Stimulated activated CD8-positive, alpha-beta memory T cell treated with anti-CD3 and anti-CD28 coated beads, Interleukin-7, amount 100 ng/mL, for 4 hours (primary cell): ENCODE measurements at regions not wholly inside any gene's neighbourhood (a gene's known extent, or its start where the extent isn't known, plus 50 kb on each side); places are given as distances from the start of the nearest gene placed in this dataset.

ENCODE experiments used
- DNase-seq, 2 donors: peaks; one replicate each; pipeline ENCODE4 v3.0.0-alpha.2; 2020; ENCODE audit warnings: low read depth in 2 of 2

GRCh38 chr5:92994392-92994791, 586.6 kb downstream of the NR2F1-AS1 start:
- no peak for DNase-seq

GRCh38 chr5:92992073-92992472, 588.9 kb downstream of the NR2F1-AS1 start:
- no peak for DNase-seq

- DNase-seq, result no peak
Measured at GRCh38 chr5:92991581-92992067, 589.4 kb downstream of the NR2F1-AS1 start.

- DNase-seq, result no peak
Measured at GRCh38 chr5:92990771-92991170, 590.2 kb downstream of the NR2F1-AS1 start.

GRCh38 chr5:92981001-92981400, 600.0 kb downstream of the NR2F1-AS1 start:
- no peak for DNase-seq

DNA sequence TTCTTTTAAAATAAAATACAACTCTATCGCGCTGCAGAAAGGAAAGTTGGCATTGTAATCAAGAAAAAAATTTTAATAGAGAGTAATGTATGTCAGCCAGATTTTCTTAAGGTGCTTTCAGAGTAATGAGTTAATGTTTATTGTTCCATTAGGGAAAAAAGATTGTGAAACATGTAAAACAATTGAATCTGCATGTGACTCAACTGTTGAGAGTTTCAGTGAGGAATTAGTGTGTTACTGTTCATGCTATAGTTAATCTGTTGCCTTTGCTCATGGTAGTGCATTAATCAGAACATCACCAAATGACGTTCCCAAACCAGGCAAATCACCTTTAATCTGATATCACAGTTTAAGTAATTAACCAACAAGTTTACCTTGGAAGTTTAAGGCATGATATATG, 600.5 kb downstream of the NR2F1-AS1 start:
- DNase-seq, result no peak

DNA sequence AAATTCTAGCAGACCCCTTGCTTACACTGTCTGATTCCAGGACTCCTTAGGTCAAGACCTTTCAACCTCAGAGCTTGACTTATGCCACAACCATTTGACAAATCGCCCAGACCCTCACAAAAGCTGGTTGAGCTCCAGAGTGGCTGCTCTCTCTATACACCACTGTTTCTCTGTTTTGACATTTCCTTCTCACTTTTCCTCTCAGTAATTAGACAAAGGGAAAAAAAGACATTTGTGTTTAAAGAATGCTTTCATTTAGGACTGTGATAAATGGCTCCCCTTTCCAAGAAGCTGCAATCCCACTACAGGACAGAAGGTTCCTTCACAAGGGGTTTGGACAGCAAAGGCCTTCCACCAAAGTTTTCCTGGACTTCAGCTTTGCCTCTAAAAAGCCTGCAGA, 601.3 kb downstream of the NR2F1-AS1 start:
- DNase-seq, result no peak

- no peak for DNase-seq
Measured at GRCh38 chr5:92977846-92978540, 603.0 kb downstream of the NR2F1-AS1 start.

GRCh38 chr5:92976156-92976555, 604.9 kb downstream of the NR2F1-AS1 start:
- DNase-seq, result no peak

GRCh38 chr5:92969781-92970237, 611.2 kb downstream of the NR2F1-AS1 start:
- DNase-seq, result no peak

DNA sequence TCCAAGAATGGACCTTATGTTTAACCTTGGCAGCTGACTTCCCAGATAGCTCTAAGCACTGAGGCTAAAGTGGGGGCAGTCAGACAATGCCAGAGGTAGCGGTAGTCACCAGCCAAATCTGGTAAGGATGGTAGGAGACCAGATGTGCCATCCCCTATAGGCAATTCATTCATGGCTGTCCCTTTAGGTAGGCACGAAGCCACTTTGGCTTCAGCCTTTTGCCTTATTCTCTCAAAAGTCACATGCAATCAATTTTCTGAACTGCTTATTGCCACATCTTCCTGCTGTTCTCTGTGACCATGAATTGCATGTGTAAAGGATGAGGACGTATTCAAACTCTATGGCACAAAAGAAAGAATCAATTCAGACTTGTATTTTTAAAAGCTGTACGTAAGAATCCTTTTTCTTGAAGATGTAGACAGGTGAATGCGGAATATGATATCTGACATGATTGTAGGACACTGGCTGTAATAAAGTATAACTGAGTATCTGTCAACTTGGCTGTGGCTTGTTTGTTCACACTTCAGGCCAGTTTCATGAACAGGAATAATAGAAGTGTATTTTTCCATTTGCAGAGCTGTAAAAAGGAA, 611.7 kb downstream of the NR2F1-AS1 start:
- DNase-seq, result no peak

GRCh38 chr5:92963800-92964199, 617.2 kb downstream of the NR2F1-AS1 start:
- no peak for DNase-seq

GRCh38 chr5:92962752-92963151, 618.3 kb downstream of the NR2F1-AS1 start:
- DNase-seq, result no peak

GRCh38 chr5:92956886-92957285, 624.1 kb downstream of the NR2F1-AS1 start:
- DNase-seq, result no peak

DNA sequence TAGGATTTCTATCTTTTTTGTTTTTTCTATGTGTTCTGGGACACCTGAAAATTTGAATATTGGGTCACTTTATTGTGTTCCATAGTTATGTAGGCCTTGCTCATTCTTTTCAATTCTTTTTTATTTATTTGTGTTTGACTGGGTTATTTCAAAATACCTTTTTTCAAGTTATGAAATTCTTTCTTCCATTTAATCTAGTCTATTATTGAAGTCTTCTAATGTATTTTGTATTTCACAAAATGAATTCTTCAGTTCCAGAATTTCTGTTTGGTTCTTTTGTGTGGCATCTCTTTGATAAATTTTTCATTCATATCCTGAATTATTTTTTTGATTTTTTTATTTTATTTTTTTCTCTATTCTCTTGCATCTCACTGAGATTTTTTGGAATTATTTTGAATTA, 628.8 kb downstream of the NR2F1-AS1 start:
- DNase-seq, result no peak

DNA sequence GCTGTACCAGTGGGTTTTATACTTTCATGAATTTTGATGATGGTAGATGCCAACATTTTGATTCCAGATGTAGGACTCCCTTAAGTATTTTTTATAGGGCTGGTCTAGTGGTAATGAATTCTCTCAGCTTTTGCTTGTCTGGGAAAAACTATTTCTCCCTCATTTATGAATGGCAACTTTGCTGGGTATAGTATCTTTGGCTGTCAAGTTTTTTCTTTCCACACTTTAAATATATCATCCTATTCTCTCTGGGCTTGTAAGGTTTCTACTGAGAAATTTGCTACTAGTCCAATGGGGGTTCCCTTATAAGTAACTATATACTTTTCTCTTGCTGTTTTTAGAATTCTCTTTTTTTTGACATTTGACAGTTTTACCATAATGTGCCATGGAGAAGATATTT, 629.3 kb downstream of the NR2F1-AS1 start:
- DNase-seq, result no peak

DNA sequence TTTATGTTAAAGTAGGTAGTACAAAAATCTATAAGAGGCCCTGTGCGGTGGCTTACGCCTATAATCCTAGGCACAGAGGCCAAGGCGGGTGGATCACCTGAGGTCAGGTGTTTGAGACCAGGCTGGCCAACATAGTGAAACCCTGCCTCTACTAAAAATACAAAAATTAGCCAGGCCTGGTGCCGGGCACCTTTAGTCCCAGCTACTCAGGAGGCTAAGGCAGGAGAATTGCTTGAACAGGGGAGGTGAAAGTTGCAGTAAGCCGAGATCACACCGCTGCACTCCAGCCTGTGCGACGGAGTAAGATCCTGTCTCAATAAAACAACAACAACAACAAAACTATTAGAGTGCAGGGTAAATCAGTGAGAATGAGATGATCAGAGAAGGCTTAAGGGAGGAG, 634.5 kb downstream of the NR2F1-AS1 start:
- DNase-seq, result no peak

- DNase-seq, result no peak
Measured at GRCh38 chr5:92945605-92946097, 635.4 kb downstream of the NR2F1-AS1 start.

GRCh38 chr5:92944903-92945604, 636.0 kb downstream of the NR2F1-AS1 start:
- DNase-seq, result no peak

DNA sequence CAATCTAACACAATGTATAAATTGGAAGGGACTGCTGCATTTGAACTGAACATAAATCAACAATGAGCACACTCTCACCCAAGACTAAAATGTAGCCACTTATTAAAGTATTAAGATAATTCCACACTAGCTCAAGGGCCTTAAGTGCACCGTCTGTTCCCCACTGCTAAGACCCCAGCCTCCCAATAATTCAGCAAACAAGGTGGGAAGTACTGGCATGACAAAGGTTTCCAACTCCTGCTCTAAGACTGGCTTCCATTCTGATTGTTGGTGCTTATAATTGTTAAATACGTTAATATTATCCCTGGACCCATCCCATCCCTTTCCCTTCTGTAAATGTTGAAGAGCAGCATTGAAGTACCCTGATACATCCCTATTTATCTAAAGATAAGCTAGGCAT, 636.7 kb downstream of the NR2F1-AS1 start:
- no peak for DNase-seq

DNA sequence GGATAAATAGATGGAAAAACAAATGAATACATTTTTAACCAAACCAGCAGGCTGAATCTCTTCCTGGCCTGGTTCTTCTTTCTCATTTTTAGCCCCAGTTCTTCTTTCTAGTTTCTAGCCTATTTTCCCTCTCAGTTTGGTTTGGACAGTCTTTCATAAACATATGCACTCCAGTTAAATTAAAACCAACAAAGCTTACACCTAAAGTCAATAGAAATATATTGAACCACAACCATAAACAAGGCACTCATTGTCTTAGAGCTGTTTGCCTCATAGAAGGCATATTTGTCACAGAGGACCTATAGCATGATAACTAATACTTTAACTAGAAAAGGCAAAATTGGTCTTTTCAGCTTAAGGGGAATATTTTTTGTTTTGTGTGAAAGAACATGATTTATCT, 638.3 kb downstream of the NR2F1-AS1 start:
- DNase-seq, result no peak

DNA sequence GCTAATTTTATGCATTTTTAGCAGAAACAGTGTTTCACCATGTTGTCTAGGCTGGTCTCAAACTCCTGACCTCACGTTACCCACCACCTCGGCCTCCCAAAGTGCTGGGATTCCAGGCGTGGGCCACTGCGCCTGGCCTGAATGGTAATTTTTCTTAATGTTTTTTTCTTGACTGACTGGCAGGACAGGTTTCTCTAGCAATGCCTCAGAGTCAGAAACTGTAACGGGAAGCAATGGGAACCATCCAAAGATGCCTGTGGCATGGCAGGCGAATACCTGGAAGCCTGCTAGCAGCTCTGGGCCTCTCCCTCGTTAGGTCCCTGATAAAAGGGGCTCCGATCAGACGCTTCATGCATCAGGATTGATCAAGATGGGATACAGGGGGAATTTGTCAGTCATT, 639.2 kb downstream of the NR2F1-AS1 start:
- DNase-seq, result no peak

- DNase-seq, result no peak
Measured at GRCh38 chr5:92939428-92939827, 641.6 kb downstream of the NR2F1-AS1 start.
